GM18870 (cell line): ENCODE measurements at regions not wholly inside any gene's neighbourhood (a gene's known extent, or its start where the extent isn't known, plus 50 kb on each side); places are given as distances from the start of the nearest gene placed in this dataset.

Experiments used
- ATAC-seq: cut with Tn5 transposase; IDR thresholded peaks from one replicate; pipeline ENCODE4 v1.9.1; 2021; ENCODE audit warnings: moderate library complexity; ENCODE audit not compliant: unreplicated experiment

GRCh38 chr18:75638776-75639471, 211.4 kb upstream of the SMIM21 start:
- ATAC-seq = no peak

- ATAC-seq = no peak
These were observed 210.8 kb upstream of the SMIM21 start for GRCh38 chr18:75638223-75638775.

- no peak for ATAC-seq
These were observed 207.6 kb upstream of the SMIM21 start for GRCh38 chr18:75635096-75635495.

- ATAC-seq = no peak
These were observed 198.5 kb upstream of the SMIM21 start for GRCh38 chr18:75625966-75626365.

GRCh38 chr18:75624869-75625268, 197.4 kb upstream of the SMIM21 start:
- ATAC-seq = no peak

- ATAC-seq = no peak
These were observed 194.3 kb upstream of the SMIM21 start for GRCh38 chr18:75621818-75622217.

- no peak for ATAC-seq
These were observed 190.6 kb upstream of the SMIM21 start for GRCh38 chr18:75618146-75618545.

GRCh38 chr18:75612456-75612855, 185.0 kb upstream of the SMIM21 start:
- ATAC-seq = no peak

- no peak for ATAC-seq
These were observed 180.2 kb upstream of the SMIM21 start for GRCh38 chr18:75607701-75608100.

- ATAC-seq = no peak
These were observed 165.0 kb upstream of the SMIM21 start for GRCh38 chr18:75592527-75592926.

- ATAC-seq = no peak
These were observed 160.9 kb upstream of the SMIM21 start for GRCh38 chr18:75588412-75588811.

- ATAC-seq = no peak
These were observed 159.6 kb upstream of the SMIM21 start for GRCh38 chr18:75587131-75587530.

GRCh38 chr18:75586130-75586889, 158.8 kb upstream of the SMIM21 start:
- no peak for ATAC-seq

GRCh38 chr18:75582940-75583339, 155.4 kb upstream of the SMIM21 start:
- ATAC-seq = no peak

GRCh38 chr18:75582406-75582821, 154.9 kb upstream of the SMIM21 start:
- no peak for ATAC-seq

GRCh38 chr18:75581336-75582131, 154.0 kb upstream of the SMIM21 start:
- no peak for ATAC-seq

GRCh38 chr18:75574187-75574586, 146.7 kb upstream of the SMIM21 start:
- ATAC-seq = no peak

GRCh38 chr18:75563150-75563549, 135.6 kb upstream of the SMIM21 start:
- ATAC-seq = no peak

- ATAC-seq = no peak
These were observed 134.7 kb upstream of the SMIM21 start for GRCh38 chr18:75562216-75562615.

GRCh38 chr18:75558790-75559189, 131.3 kb upstream of the SMIM21 start:
- no peak for ATAC-seq

- ATAC-seq = no peak
These were observed 129.3 kb upstream of the SMIM21 start for GRCh38 chr18:75556841-75557240.
